ENCODE measurements at regions not wholly inside any gene's neighbourhood (a gene's known extent, or its start where the extent isn't known, plus 50 kb on each side); places are given as distances from the start of the nearest gene placed in this dataset.

GRCh38 chr4:62302710-62303109 lies 1102.6 kb downstream of the ADGRL3 start:
- Histone ChIP-seq H3K79me2 (ENCODE audit: control insufficient read depth, low read length) (no peaks in the 10 kb centered on the region), H4K20me1 (ENCODE audit: control insufficient read depth, insufficient read depth, low read depth, low read length) (no peaks in the 10 kb centered on the region), H3K27ac (ENCODE audit: low read depth, low read length) (no peak overlapping the region), H3K27me3 (ENCODE audit: control insufficient read depth, low read length) (no peaks in the 10 kb centered on the region), H3K4me1 (ENCODE audit: control insufficient read depth, low read length) (no peaks in the 10 kb centered on the region), H3K36me3 (ENCODE audit: control insufficient read depth, low read length) (no peaks in the 10 kb centered on the region), H3F3A (ENCODE audit: control insufficient read depth, insufficient read depth) (no peaks in the 10 kb centered on the region), H3K9me2 (replicated peaks; ENCODE audit: control insufficient read depth, low read length) (no peaks in the 10 kb centered on the region), H3K9me3 (ENCODE audit: control insufficient read depth, insufficient read depth, low read length) (peaks cover 2% of the 10 kb centered on the region; the same call in 1 of the 2 replicates), H3K4me3 (ENCODE audit: low read length) (no peak overlapping the region), H3K4me2 (ENCODE audit: low read length) (no peak overlapping the region)
- TF ChIP-seq, protein P1, sequence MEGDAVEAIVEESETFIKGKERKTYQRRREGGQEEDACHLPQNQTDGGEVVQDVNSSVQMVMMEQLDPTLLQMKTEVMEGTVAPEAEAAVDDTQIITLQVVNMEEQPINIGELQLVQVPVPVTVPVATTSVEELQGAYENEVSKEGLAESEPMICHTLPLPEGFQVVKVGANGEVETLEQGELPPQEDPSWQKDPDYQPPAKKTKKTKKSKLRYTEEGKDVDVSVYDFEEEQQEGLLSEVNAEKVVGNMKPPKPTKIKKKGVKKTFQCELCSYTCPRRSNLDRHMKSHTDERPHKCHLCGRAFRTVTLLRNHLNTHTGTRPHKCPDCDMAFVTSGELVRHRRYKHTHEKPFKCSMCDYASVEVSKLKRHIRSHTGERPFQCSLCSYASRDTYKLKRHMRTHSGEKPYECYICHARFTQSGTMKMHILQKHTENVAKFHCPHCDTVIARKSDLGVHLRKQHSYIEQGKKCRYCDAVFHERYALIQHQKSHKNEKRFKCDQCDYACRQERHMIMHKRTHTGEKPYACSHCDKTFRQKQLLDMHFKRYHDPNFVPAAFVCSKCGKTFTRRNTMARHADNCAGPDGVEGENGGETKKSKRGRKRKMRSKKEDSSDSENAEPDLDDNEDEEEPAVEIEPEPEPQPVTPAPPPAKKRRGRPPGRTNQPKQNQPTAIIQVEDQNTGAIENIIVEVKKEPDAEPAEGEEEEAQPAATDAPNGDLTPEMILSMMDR (IDR thresholded peaks at IDR 0.05; ENCODE audit: low read depth, low read length, poor library complexity, severe bottlenecking) = no peak
- TF ChIP-seq EZH2phosphoT487 (IDR thresholded peaks at IDR 0.05; ENCODE audit: borderline replicate concordance, low read length) = no peak

- H3K36me3 ChIP-seq (ENCODE audit: control insufficient read depth, low read length) = no peaks in the 10 kb centered on the region
- no peaks in the 10 kb centered on the region for H4K20me1 ChIP-seq (ENCODE audit: control insufficient read depth, insufficient read depth, low read depth, low read length)
- no peak overlapping the region for H3K4me3 ChIP-seq (ENCODE audit: low read length)
- H3K27ac ChIP-seq (ENCODE audit: low read depth, low read length) = no peak overlapping the region
- H3K4me2 ChIP-seq (ENCODE audit: low read length) = no peak overlapping the region
- no peaks in the 10 kb centered on the region for H3K79me2 ChIP-seq (ENCODE audit: control insufficient read depth, low read length)
- H3K9me3 ChIP-seq (ENCODE audit: control insufficient read depth, insufficient read depth, low read length) = peaks cover 2% of the 10 kb centered on the region; the same call in 1 of the 2 replicates
- no peaks in the 10 kb centered on the region for H3K4me1 ChIP-seq (ENCODE audit: control insufficient read depth, low read length)
- H3K9me2 ChIP-seq (replicated peaks; ENCODE audit: control insufficient read depth, low read length) = no peaks in the 10 kb centered on the region
- TF ChIP-seq EZH2phosphoT487 (IDR thresholded peaks at IDR 0.05; ENCODE audit: borderline replicate concordance, low read length) = no peak
- TF ChIP-seq, protein P1 (IDR thresholded peaks at IDR 0.05; ENCODE audit: low read depth, low read length, poor library complexity, severe bottlenecking) = no peak
- H3F3A ChIP-seq (ENCODE audit: control insufficient read depth, insufficient read depth) = no peaks in the 10 kb centered on the region
- no peaks in the 10 kb centered on the region for H3K27me3 ChIP-seq (ENCODE audit: control insufficient read depth, low read length)
These were observed 1101.4 kb downstream of the ADGRL3 start for GRCh38 chr4:62301500-62301899.

DNA sequence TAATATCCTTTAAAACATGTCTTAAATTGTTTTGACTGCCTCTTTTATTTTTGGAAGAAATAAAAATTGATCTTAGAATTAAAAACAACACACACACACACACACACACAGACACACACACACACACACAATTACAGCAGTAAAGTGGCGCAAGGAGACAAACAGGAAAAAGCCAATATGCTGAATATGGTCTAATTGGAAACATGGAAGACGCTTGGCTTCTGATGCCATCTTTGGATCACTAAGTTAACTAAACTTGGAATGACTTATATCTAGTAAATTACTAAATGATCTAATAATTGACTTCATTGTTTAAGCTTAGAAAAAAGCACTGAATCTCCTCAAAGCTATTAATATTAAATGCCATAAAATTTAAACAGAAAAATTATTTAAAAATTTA lies 1093.4 kb downstream of the ADGRL3 start:
- H3K9me2 ChIP-seq (replicated peaks; ENCODE audit: control insufficient read depth, low read length) = no peaks in the 10 kb centered on the region; the same call in 1 of the 2 replicates
- no peaks in the 10 kb centered on the region for H4K20me1 ChIP-seq (ENCODE audit: control insufficient read depth, insufficient read depth, low read depth, low read length)
- H3F3A ChIP-seq (ENCODE audit: control insufficient read depth, insufficient read depth) = no peaks in the 10 kb centered on the region
- H3K4me1 ChIP-seq (ENCODE audit: control insufficient read depth, low read length) = no peaks in the 10 kb centered on the region
- no peaks in the 10 kb centered on the region for H3K36me3 ChIP-seq (ENCODE audit: control insufficient read depth, low read length)
- no peak overlapping the region for H3K27ac ChIP-seq (ENCODE audit: low read depth, low read length)
- no peaks in the 10 kb centered on the region for H3K79me2 ChIP-seq (ENCODE audit: control insufficient read depth, low read length)
- H3K4me2 ChIP-seq (ENCODE audit: low read length) = no peak overlapping the region
- H3K4me3 ChIP-seq (ENCODE audit: low read length) = no peak overlapping the region
- H3K27me3 ChIP-seq (ENCODE audit: control insufficient read depth, low read length) = no peaks in the 10 kb centered on the region
- peaks cover 2% of the 10 kb centered on the region; the same call in 1 of the 2 replicates for H3K9me3 ChIP-seq (ENCODE audit: control insufficient read depth, insufficient read depth, low read length)
- TF ChIP-seq, protein P1 (IDR thresholded peaks at IDR 0.05; ENCODE audit: low read depth, low read length, poor library complexity, severe bottlenecking) = no peak
- TF ChIP-seq EZH2phosphoT487 (IDR thresholded peaks at IDR 0.05; ENCODE audit: borderline replicate concordance, low read length) = no peak

Measured in DOHH2 (cell line).